HepG2 (cell line): ENCODE measurements at regions not wholly inside any gene's neighbourhood (a gene's known extent, or its start where the extent isn't known, plus 50 kb on each side); places are given as distances from the start of the nearest gene placed in this dataset.

ENCODE experiments used
- ATAC-seq: fragments of 200-7000 bp; cut with Tn5 transposase; 3 replicates; pipeline ENCODE4 v1.9.1; 2020; ENCODE audit warnings: mild to moderate bottlenecking, moderate library complexity
- BruUV-seq: library from RNA; stranded (reverse); fragments of 400-500 nt; replicated peaks from 2 replicates; lab custom pipeline; 2021; lab: Mats Ljungman, UMichigan
- CTCF ChIA-PET: fragments of 300-600 bp; formaldehyde crosslinking; extraction: SDS; loops from one replicate; lab custom pipeline; 2021; ENCODE audit warnings: low total read pairs, inconsistent platforms, low intra/inter-chr PET ratio; lab: Yijun Ruan, JAX
- POLR2A ChIA-PET: fragments of 350-600 bp; sonication (Branson Sonifier 250); formaldehyde crosslinking; loops from one replicate; lab custom pipeline; 2020; ENCODE audit warnings: antibody characterized with exemption, inconsistent platforms; lab: Yijun Ruan, JAX
- DNase-seq: peaks from one replicate; pipeline ENCODE4 v3.0.0-alpha.2; 2015; ENCODE audit warnings: low spot score
- FAIRE-seq: peaks from 3 replicates; lab custom pipeline; 2011; peaks lifted over from hg19 to GRCh38; lab: Jason Lieb, UNC
- H2AFZ ChIP-seq: one replicate; pipeline ENCODE4 v1.6.1; 2011; ENCODE audit warnings: low read length, inconsistent platforms
- H3K27ac ChIP-seq: fragments of 300-600 bp; 3 replicates; pipeline ENCODE4 v1.8.0; 2011; ENCODE audit warnings: mixed run types, mild to moderate bottlenecking, mixed read lengths, low read length, inconsistent platforms; ENCODE audit not compliant: insufficient read depth; ENCODE audit errors: extremely low read length
- H3K27me3 ChIP-seq, 2 experiments: fragments of 200-600 bp in 1 of 2; 2 replicates in 1 of 2; 3 replicates in 1 of 2; pipeline versions ENCODE4 v1.6.0 to v1.8.0; 2011; ENCODE audit warnings: low read length in 2 of 2, mild to moderate bottlenecking in 2 of 2, moderate library complexity in 2 of 2, inconsistent platforms in 1 of 2; ENCODE audit not compliant: insufficient read depth in 2 of 2, control insufficient read depth in 1 of 2
- H3K36me3 ChIP-seq, 2 experiments: fragments of 200-600 bp in 1 of 2; replicated peaks in 1 of 2; 2 replicates in 1 of 2; 3 replicates in 1 of 2; pipeline versions ENCODE4 v1.5.1 to v1.8.0; 2011; ENCODE audit warnings: low read length in 2 of 2, inconsistent platforms in 1 of 2; ENCODE audit not compliant: insufficient read depth in 2 of 2, control insufficient read depth in 1 of 2
- H3K4me1 ChIP-seq: 2 replicates; pipeline ENCODE4 v1.5.1; 2012; ENCODE audit warnings: low read length, inconsistent platforms; ENCODE audit not compliant: insufficient read depth
- H3K4me2 ChIP-seq: 2 replicates; pipeline ENCODE4 v1.6.0; 2011; ENCODE audit warnings: low read depth, low read length, inconsistent platforms
- H3K4me3 ChIP-seq, 3 experiments: fragments of 200-600 bp in 1 of 3; sonication (generic), shearing (Covaris generic) in 1 of 3; replicated peaks in 1 of 3; 2 replicates each; pipeline ENCODE4 v1.5.1; 2011 to 2016; ENCODE audit warnings: low read length in 3 of 3, inconsistent platforms in 2 of 3, low read depth in 2 of 3, mild to moderate bottlenecking in 2 of 3, control low read depth in 1 of 3, mixed read lengths in 1 of 3; ENCODE audit not compliant: insufficient read depth in 1 of 3
- H3K79me2 ChIP-seq: one replicate; pipeline ENCODE4 v1.6.1; 2011; ENCODE audit warnings: low read length, inconsistent platforms; ENCODE audit not compliant: insufficient read depth
- H3K9ac ChIP-seq: 2 replicates; pipeline ENCODE4 v1.6.0; 2011; ENCODE audit warnings: mild to moderate bottlenecking, low read depth, low read length, inconsistent platforms; ENCODE audit not compliant: insufficient read depth
- H3K9me3 ChIP-seq: 2 replicates; pipeline ENCODE4 v1.5.1; 2012; ENCODE audit warnings: mild to moderate bottlenecking, low read length
- H4K20me1 ChIP-seq: 2 replicates; pipeline ENCODE4 v1.6.0; 2011; ENCODE audit warnings: inconsistent platforms, mild to moderate bottlenecking, low read length, moderate library complexity; ENCODE audit not compliant: insufficient read depth
- AGO1 ChIP-seq: fragments of 200-400 bp; formaldehyde crosslinking; IDR thresholded peaks from 2 replicates; pipeline ENCODE4 v1.6.1; 2017; ENCODE audit warnings: mild to moderate bottlenecking, low read depth, low read length, moderate library complexity; ENCODE audit not compliant: poor library complexity, severe bottlenecking
- GTF3A ChIP-seq: sonication (generic); formaldehyde crosslinking; conservative IDR thresholded peaks from 2 replicates; pipeline ENCODE4 v1.4.0; 2020; ENCODE audit warnings: mild to moderate bottlenecking, missing genetic modification reagents
- SMAD3 ChIP-seq: sonication (generic); formaldehyde crosslinking; IDR thresholded peaks from 2 replicates; pipeline ENCODE4 v1.4.0; 2020; ENCODE audit warnings: missing genetic modification reagents
- ZFYVE20 ChIP-seq: sonication (generic); formaldehyde crosslinking; IDR thresholded peaks from 2 replicates; pipeline ENCODE4 v1.8.0; 2023; ENCODE audit warnings: low read depth, mild to moderate bottlenecking, moderate library complexity, missing genetic modification reagents, borderline replicate concordance
- ZMYM3 ChIP-seq: sonication (generic); formaldehyde crosslinking; IDR thresholded peaks from 2 replicates; pipeline ENCODE4 v1.5.1; 2020; ENCODE audit warnings: mild to moderate bottlenecking, missing genetic modification reagents
- ZNF329 ChIP-seq: sonication (generic); formaldehyde crosslinking; IDR thresholded peaks from 2 replicates; pipeline ENCODE4 v1.9.0; 2021; ENCODE audit warnings: low read depth, mild to moderate bottlenecking, missing genetic modification reagents
- ZNF333 ChIP-seq: sonication (generic); formaldehyde crosslinking; IDR thresholded peaks from 2 replicates; pipeline ENCODE4 v1.4.0; 2020; ENCODE audit warnings: mild to moderate bottlenecking, missing genetic modification reagents, borderline replicate concordance
- ZNF335 ChIP-seq: sonication (generic); formaldehyde crosslinking; IDR thresholded peaks from 2 replicates; pipeline ENCODE4 v1.4.0; 2020; ENCODE audit warnings: missing genetic modification reagents
- ZNF615 ChIP-seq: sonication (generic); formaldehyde crosslinking; IDR thresholded peaks from 2 replicates; pipeline ENCODE4 v1.5.0; 2020; ENCODE audit warnings: mild to moderate bottlenecking, missing genetic modification reagents, borderline replicate concordance
- ZNF7 ChIP-seq: IDR thresholded peaks from 2 replicates; pipeline ENCODE4 v1.6.1; 2016; ENCODE audit warnings: missing biosample characterization, missing genetic modification reagents
- ZNF782 ChIP-seq: sonication (generic); formaldehyde crosslinking; IDR thresholded peaks from 2 replicates; pipeline ENCODE4 v1.4.0; 2020; ENCODE audit warnings: missing genetic modification reagents, mild to moderate bottlenecking, borderline replicate concordance
- WGBS: methylation state at CpG from one replicate; pipeline ENCODE4 v1.1.6; 2017; ENCODE audit warnings: low lambda C conversion rate; 5-methylcytosine and 5-hydroxymethylcytosine counted together
- in situ Hi-C: cut with HindIII; loops from 2 replicates; pipeline ENCODE4 v1.10.0; 2017; ENCODE audit warnings: low pct_unique_long_range_greater_than_20kb; ENCODE audit not compliant: extremely low pct_ligation_motif_present
- intact Hi-C: fragments of 100-400 bp; cut with micrococcal nuclease; formaldehyde crosslinking; loops from one replicate; pipeline ENCODE4 v1.10.0; 2022; ENCODE audit not compliant: unreplicated experiment
- TF ChIP-seq, protein P1 (sequence below): sonication (generic); formaldehyde crosslinking; IDR thresholded peaks from 2 replicates; pipeline ENCODE4 v1.5.0; 2020; ENCODE audit warnings: missing genetic modification reagents
- TF ChIP-seq, protein P2 (sequence below): sonication (generic); formaldehyde crosslinking; IDR thresholded peaks from 2 replicates; pipeline ENCODE4 v1.4.0; 2020; ENCODE audit warnings: mild to moderate bottlenecking, missing genetic modification reagents
- TF ChIP-seq, protein P3 (sequence below): sonication (generic); formaldehyde crosslinking; IDR thresholded peaks from 2 replicates; pipeline ENCODE4 v1.8.0; 2022; ENCODE audit warnings: mild to moderate bottlenecking, missing genetic modification reagents
- TF ChIP-seq, protein P4 (sequence below): sonication (generic); formaldehyde crosslinking; IDR thresholded peaks from 2 replicates; pipeline ENCODE4 v1.4.0; 2020; ENCODE audit warnings: mild to moderate bottlenecking, missing genetic modification reagents

GRCh38 chr10:106106114-106106513, 1058.4 kb downstream of the SORCS1 start:
- Histone ChIP-seq H3K4me1 (no peaks in the 10 kb centered on the region), H3K27me3 (no peaks in the 10 kb centered on the region; a peak in 1 of 5 replicates), H3K4me3 (no peak overlapping the region), H3K9ac (no peak overlapping the region), H4K20me1 (no peaks in the 10 kb centered on the region), H3K36me3 (no peaks in the 10 kb centered on the region), H3K4me2 (no peak overlapping the region), H3K79me2 (no peaks in the 10 kb centered on the region), H3K9me3 (peaks cover 86% of the 10 kb centered on the region), H3K27ac (no peak overlapping the region), H2AFZ (no peak overlapping the region)
- TF ChIP-seq ZNF615 (no peak), ZNF782 (CRISPR knock-in tag) (no peak), SMAD3 (CRISPR knock-in tag) (no peak), ZNF329 (CRISPR knock-in tag) (no peak), AGO1 (no peak), ZNF335 (CRISPR knock-in tag) (no peak), ZNF333 (CRISPR knock-in tag) (no peak), ZNF7 (no peak), GTF3A (CRISPR knock-in tag) (no peak), ZMYM3 (no peak), ZFYVE20 (CRISPR knock-in tag) (no peak)
- TF ChIP-seq, protein P1, sequence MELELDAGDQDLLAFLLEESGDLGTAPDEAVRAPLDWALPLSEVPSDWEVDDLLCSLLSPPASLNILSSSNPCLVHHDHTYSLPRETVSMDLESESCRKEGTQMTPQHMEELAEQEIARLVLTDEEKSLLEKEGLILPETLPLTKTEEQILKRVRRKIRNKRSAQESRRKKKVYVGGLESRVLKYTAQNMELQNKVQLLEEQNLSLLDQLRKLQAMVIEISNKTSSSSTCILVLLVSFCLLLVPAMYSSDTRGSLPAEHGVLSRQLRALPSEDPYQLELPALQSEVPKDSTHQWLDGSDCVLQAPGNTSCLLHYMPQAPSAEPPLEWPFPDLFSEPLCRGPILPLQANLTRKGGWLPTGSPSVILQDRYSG (CRISPR knock-in tag) = no peak
- TF ChIP-seq, protein P2, sequence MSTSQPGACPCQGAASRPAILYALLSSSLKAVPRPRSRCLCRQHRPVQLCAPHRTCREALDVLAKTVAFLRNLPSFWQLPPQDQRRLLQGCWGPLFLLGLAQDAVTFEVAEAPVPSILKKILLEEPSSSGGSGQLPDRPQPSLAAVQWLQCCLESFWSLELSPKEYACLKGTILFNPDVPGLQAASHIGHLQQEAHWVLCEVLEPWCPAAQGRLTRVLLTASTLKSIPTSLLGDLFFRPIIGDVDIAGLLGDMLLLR (CRISPR knock-in tag) = no peak
- TF ChIP-seq, protein P3, sequence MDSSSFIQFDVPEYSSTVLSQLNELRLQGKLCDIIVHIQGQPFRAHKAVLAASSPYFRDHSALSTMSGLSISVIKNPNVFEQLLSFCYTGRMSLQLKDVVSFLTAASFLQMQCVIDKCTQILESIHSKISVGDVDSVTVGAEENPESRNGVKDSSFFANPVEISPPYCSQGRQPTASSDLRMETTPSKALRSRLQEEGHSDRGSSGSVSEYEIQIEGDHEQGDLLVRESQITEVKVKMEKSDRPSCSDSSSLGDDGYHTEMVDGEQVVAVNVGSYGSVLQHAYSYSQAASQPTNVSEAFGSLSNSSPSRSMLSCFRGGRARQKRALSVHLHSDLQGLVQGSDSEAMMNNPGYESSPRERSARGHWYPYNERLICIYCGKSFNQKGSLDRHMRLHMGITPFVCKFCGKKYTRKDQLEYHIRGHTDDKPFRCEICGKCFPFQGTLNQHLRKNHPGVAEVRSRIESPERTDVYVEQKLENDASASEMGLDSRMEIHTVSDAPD (CRISPR knock-in tag) = no peak
- TF ChIP-seq, protein P4, sequence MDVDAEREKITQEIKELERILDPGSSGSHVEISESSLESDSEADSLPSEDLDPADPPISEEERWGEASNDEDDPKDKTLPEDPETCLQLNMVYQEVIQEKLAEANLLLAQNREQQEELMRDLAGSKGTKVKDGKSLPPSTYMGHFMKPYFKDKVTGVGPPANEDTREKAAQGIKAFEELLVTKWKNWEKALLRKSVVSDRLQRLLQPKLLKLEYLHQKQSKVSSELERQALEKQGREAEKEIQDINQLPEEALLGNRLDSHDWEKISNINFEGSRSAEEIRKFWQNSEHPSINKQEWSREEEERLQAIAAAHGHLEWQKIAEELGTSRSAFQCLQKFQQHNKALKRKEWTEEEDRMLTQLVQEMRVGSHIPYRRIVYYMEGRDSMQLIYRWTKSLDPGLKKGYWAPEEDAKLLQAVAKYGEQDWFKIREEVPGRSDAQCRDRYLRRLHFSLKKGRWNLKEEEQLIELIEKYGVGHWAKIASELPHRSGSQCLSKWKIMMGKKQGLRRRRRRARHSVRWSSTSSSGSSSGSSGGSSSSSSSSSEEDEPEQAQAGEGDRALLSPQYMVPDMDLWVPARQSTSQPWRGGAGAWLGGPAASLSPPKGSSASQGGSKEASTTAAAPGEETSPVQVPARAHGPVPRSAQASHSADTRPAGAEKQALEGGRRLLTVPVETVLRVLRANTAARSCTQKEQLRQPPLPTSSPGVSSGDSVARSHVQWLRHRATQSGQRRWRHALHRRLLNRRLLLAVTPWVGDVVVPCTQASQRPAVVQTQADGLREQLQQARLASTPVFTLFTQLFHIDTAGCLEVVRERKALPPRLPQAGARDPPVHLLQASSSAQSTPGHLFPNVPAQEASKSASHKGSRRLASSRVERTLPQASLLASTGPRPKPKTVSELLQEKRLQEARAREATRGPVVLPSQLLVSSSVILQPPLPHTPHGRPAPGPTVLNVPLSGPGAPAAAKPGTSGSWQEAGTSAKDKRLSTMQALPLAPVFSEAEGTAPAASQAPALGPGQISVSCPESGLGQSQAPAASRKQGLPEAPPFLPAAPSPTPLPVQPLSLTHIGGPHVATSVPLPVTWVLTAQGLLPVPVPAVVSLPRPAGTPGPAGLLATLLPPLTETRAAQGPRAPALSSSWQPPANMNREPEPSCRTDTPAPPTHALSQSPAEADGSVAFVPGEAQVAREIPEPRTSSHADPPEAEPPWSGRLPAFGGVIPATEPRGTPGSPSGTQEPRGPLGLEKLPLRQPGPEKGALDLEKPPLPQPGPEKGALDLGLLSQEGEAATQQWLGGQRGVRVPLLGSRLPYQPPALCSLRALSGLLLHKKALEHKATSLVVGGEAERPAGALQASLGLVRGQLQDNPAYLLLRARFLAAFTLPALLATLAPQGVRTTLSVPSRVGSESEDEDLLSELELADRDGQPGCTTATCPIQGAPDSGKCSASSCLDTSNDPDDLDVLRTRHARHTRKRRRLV (CRISPR knock-in tag) = no peak
- in situ Hi-C loops = no loop called here
- DNase-seq = no peak
- intact Hi-C loops = no loop called here
- ChIA-PET POLR2A (no interaction called here), CTCF (no interaction called here)
- 0% methylated on average over 2 of the region's 2 CpGs for whole genome bisulfite sequencing
- no TSS peak for BruUV-seq
- ATAC-seq = no peak
- FAIRE-seq = no peak
